ENCODE measurements at regions not wholly inside any gene's neighbourhood (a gene's known extent, or its start where the extent isn't known, plus 50 kb on each side); places are given as distances from the start of the nearest gene placed in this dataset.
"Not testable (repeated sequence)": the region's sequence is repeated elsewhere in the genome, so short reads cannot be mapped to it uniquely, and the experiment has no call there.

DNA sequence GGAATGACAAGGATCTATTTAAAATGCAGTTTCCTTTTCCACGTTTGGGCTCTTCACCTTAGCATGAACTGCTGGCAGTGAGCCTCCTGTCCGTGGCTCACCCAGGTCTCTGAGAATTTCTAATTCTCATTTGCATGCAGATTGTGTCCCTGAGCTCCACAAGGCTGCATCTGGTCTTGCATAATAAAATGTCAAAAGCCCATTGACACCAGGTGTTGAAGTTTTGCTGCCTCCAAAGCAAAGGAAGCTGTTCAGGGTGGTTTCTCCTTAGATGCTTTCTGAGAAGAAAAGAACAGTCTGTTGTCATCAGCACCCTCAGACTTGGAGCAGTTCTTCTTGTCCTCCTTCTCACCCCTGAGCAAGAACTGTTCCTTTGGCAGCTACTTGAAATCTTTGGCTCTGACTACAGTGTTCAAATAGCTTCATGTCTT is 433.1 kb upstream of the KAZN start:
- no peaks in the 10 kb centered on the region for H3K4me1 ChIP-seq
- no peak overlapping the region for H3K27ac ChIP-seq (replicated peaks)
- H3K4me3 ChIP-seq = no peak overlapping the region
- intact Hi-C loops (cut with micrococcal nuclease) = no loop called here
- no peaks in the 10 kb centered on the region for H3K36me3 ChIP-seq
- H3K27me3 ChIP-seq (ENCODE audit: low read depth) = peaks cover 10% of the 10 kb centered on the region
- H3K9me3 ChIP-seq (replicated peaks) = peaks cover 14% of the 10 kb centered on the region
- TF ChIP-seq, protein P1, sequence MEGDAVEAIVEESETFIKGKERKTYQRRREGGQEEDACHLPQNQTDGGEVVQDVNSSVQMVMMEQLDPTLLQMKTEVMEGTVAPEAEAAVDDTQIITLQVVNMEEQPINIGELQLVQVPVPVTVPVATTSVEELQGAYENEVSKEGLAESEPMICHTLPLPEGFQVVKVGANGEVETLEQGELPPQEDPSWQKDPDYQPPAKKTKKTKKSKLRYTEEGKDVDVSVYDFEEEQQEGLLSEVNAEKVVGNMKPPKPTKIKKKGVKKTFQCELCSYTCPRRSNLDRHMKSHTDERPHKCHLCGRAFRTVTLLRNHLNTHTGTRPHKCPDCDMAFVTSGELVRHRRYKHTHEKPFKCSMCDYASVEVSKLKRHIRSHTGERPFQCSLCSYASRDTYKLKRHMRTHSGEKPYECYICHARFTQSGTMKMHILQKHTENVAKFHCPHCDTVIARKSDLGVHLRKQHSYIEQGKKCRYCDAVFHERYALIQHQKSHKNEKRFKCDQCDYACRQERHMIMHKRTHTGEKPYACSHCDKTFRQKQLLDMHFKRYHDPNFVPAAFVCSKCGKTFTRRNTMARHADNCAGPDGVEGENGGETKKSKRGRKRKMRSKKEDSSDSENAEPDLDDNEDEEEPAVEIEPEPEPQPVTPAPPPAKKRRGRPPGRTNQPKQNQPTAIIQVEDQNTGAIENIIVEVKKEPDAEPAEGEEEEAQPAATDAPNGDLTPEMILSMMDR (IDR thresholded peaks at IDR 0.05; ENCODE audit: borderline replicate concordance) = no peak
- no peak for DNase-seq

DNA sequence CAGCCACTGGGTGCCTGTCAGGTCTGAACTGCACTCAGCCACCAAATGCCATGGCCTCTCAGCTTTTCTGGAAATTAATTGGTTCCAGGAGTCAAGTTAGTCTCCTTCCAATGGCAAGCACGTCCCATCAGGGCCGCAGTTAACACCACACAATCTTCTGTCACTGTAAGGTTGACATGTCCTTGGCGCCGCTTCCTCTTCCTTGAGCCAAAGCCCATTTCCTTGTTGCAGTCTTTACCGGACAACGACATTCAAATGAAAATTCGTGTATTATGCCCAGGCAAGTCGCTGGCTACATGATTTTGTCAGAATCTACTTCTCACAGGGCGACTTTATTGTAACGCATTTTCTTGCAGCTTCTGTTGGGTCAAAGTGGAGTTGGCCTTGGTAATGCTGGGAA is 430.6 kb upstream of the KAZN start:
- H3K27ac ChIP-seq (replicated peaks) = no peak overlapping the region
- H3K27me3 ChIP-seq (ENCODE audit: low read depth) = peaks cover 10% of the 10 kb centered on the region
- intact Hi-C loops (cut with micrococcal nuclease) = no loop called here
- no peaks in the 10 kb centered on the region for H3K4me1 ChIP-seq
- H3K36me3 ChIP-seq = no peaks in the 10 kb centered on the region
- H3K9me3 ChIP-seq (replicated peaks) = peaks cover 20% of the 10 kb centered on the region
- no peak overlapping the region for H3K4me3 ChIP-seq
- no peak for DNase-seq
- TF ChIP-seq, protein P1 (IDR thresholded peaks at IDR 0.05; ENCODE audit: borderline replicate concordance) = no peak

DNA sequence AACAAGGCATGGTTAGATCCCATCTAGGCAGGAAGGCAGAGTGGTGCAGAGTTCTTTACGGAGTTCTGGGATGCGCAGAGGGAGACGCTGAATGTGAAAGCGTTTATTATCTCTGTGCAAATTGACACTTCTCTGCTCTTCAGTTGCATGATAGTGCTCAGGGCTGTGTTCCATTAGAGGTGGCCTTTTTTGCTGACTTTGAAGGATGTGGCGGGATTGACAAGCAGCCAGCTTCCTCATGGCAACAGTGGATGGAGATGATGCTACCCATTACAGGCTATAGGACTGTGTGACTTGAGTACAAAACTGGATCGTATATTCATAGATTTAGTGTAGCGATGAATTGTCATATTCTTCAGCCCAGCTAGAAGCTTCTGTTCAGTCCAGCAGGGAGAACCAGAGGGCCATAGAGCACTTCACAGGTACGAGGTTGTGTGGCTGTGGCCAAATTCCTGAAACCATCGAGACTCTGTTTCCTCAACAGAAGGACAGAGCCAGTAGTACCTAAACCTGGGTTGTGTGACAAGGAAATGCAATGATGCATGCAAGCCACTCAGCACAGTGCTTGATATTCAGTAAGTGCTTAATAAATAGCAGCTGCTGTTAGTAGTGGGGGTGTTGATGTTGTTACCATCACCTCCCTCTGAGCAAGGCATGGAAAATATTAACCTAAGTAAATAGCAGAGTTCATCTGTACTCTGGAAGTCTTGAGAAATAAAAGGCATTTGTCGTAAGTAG is 430.0 kb upstream of the KAZN start:
- no peak overlapping the region for H3K27ac ChIP-seq (replicated peaks)
- no peaks in the 10 kb centered on the region for H3K36me3 ChIP-seq
- H3K4me1 ChIP-seq = no peaks in the 10 kb centered on the region
- H3K27me3 ChIP-seq (ENCODE audit: low read depth) = peaks cover 10% of the 10 kb centered on the region
- TF ChIP-seq, protein P1 (IDR thresholded peaks at IDR 0.05; ENCODE audit: borderline replicate concordance) = no peak
- H3K9me3 ChIP-seq (replicated peaks) = peaks cover 16% of the 10 kb centered on the region
- intact Hi-C loops (cut with micrococcal nuclease) = no loop called here
- H3K4me3 ChIP-seq = no peak overlapping the region
- no peak for DNase-seq

DNA sequence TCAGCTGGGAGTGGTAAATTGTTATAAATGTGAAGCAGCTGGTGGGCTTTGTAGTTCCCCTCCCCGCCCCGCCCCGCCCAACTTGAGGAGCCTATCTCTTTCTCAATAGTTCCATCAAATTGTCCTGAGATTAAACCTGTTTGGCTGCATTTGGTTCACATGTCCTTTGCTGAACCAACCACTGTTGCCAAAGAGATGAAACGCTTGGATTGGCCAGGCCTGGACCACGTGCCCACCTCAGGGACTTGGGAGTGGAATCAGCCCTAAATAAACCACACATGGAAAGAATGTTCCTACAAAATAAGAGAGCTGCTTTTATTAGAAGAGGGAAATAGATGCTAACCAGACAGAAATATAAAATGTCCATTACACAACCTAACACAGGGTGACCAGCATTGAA is 424.9 kb upstream of the KAZN start:
- Histone ChIP-seq H3K4me3 (no peak overlapping the region), H3K36me3 (no peaks in the 10 kb centered on the region), H3K9me3 (replicated peaks) (peaks cover 14% of the 10 kb centered on the region), H3K27me3 (ENCODE audit: low read depth) (peaks cover 15% of the 10 kb centered on the region), H3K27ac (replicated peaks) (no peak overlapping the region), H3K4me1 (no peaks in the 10 kb centered on the region)
- TF ChIP-seq, protein P1 (IDR thresholded peaks at IDR 0.05; ENCODE audit: borderline replicate concordance) = no peak
- intact Hi-C loops (cut with micrococcal nuclease) = no loop called here
- DNase-seq = no peak

DNA sequence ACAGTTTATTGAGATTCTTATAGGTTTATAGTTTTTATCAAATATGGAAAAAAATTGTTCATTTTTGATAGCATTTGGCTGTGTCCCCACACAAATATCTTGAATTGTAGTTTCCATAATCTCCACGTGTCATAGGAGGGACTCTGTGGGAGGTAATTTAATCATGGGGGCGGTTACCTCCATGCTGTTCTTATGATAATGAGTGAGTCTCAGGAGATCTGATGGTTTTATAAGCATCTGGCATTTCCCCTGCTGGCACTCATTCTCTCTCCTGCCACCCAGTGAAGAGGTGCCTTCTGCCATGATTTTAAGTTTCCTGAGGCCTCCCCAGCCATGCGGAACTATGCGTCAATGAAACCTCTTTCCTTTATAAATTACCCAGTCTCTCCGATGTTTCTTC is 420.6 kb upstream of the KAZN start:
- DNase-seq; intact Hi-C loops (cut with micrococcal nuclease); H3K9me3 ChIP-seq (replicated peaks); H3K36me3 ChIP-seq; H3K4me3 ChIP-seq; H3K27ac ChIP-seq (replicated peaks); H3K4me1 ChIP-seq: not testable (repeated sequence)
- H3K27me3 ChIP-seq (ENCODE audit: low read depth) = peaks cover 37% of the 10 kb centered on the region

DNA sequence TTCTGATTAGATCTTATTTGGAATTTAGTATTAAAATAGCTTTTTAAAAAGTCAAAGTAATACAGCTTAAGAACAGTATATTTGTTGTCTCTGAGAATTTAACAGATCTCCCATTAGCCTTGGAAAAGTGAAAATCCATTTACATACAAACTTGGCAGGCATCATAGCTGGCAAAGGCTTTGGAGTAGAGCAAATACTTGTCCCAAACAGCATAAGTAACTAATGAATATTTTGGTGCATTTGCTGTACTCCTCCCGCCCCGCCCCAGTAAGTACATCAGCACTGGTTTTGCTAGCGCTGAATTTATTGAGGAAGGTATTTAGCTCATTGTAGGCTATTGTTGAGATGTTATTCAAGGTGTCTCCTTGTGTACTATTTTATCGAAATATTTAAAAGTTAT is 417.7 kb upstream of the KAZN start:
- no peak overlapping the region for H3K4me3 ChIP-seq
- H3K27ac ChIP-seq (replicated peaks) = no peak overlapping the region
- no peak for DNase-seq
- no peaks in the 10 kb centered on the region for H3K9me3 ChIP-seq (replicated peaks)
- no peaks in the 10 kb centered on the region for H3K4me1 ChIP-seq
- TF ChIP-seq, protein P1 (IDR thresholded peaks at IDR 0.05; ENCODE audit: borderline replicate concordance) = no peak
- intact Hi-C loops (cut with micrococcal nuclease) = no loop called here
- H3K36me3 ChIP-seq = no peaks in the 10 kb centered on the region
- peaks cover 33% of the 10 kb centered on the region for H3K27me3 ChIP-seq (ENCODE audit: low read depth)

Data from left ventricle myocardium inferior (tissue), 1 donor.